ENCODE measurements at regions not wholly inside any gene's neighbourhood (a gene's known extent, or its start where the extent isn't known, plus 50 kb on each side); places are given as distances from the start of the nearest gene placed in this dataset.
"Not testable (repeated sequence)": the region's sequence is repeated elsewhere in the genome, so short reads cannot be mapped to it uniquely, and the experiment has no call there.

DNA sequence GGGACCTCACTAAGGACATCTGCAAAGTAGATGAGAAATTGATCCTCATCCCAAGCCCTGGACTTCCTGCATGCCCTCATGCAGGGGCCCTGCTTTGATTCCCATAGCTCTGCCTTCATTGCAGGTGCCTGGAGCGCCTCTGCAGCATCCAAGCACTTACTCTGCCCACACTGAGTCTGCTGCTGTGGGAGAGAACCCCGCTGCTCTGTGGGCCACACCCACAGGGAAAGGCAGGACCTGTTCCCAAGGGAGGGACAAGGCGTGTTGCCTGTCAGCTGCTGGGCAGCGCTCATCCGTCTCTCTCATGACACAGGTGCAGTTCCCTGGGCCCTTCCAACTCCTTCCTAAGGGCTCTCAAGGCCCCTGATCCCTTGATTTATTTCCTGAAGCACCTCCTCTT lies 266.8 kb upstream of the SMIM21 start:
- Mint-ChIP-seq H3K36me3 (no peaks in the 10 kb centered on the region), H3K4me3 (no peak overlapping the region), H3K9me3 (no peaks in the 10 kb centered on the region), H3K27me3 (no peaks in the 10 kb centered on the region), H3K4me1 (ENCODE audit: low read depth in 2 of 2) (no peaks in the 10 kb centered on the region), H3K27ac (no peak overlapping the region)
- ATAC-seq: no peak
- DNase-seq (ENCODE audit: low spot score): no peak

DNA sequence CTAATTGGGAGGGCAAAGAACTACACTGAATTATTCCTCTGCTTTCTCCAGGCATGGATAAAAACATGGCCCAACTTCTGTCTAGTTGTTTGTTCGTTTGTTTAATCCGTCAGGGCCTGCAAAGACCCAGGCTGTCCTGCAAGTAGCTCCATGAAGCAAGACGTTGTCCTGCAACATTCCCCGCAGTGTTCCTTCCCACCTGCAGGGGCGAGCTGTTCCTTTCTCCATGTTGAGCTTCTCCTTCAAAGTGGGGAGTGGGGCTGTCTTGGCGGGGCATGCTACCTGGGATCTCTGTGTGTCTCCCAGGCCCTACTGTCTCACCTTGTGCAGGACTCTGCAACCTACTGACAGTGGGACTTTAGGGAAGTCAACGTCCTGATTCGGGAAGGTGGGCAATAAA lies 264.0 kb upstream of the SMIM21 start:
- Mint-ChIP-seq H3K27ac (no peak overlapping the region), H3K4me3 (no peak overlapping the region), H3K36me3 (no peaks in the 10 kb centered on the region), H3K4me1 (ENCODE audit: low read depth in 2 of 2) (no peaks in the 10 kb centered on the region), H3K9me3 (no peaks in the 10 kb centered on the region), H3K27me3 (no peaks in the 10 kb centered on the region)
- DNase-seq (ENCODE audit: low spot score) (no peak), ATAC-seq (no peak)

DNA sequence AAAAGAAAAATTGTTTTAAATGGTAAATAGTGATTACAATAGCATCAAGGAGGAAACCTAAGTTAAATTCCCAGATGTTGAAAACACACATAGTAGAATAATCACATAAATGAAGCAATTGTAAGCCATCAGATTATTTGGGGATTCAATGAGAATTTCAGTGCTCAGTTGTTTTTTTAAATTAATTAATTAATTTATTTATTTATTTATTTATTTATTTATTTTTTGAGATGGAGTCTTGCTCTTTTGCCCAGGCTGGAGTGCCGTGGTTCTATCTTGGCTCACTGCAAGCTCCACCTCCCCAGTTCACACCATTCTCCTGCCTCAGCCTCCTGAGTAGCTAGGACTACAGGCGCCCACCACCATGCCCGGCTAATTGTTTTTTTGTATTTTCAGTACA lies 262.8 kb upstream of the SMIM21 start:
- not testable (repeated sequence) for H3K9me3 Mint-ChIP-seq

DNA sequence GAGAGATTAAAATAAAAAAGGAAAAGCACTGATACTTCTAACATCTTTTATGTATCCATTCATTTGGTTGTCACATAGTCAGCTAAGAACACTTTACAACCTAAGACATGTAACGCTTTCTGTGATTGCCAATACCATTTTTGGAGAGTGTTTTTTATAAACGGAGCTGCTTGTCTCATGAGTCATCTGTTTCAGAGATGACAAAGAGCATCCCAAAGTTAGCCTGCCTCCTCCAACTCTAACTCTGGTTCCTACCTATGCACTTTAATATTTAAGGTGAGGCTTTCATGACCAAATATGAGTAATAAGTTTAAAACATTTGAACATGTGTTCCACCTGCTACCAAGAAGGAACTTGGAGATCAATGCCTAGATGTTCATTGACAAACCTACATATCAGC lies 260.1 kb upstream of the SMIM21 start:
- H3K4me3 Mint-ChIP-seq: no peak overlapping the region
- peaks cover 2 to 9% of the 10 kb centered on the region in 2 donors for H3K27me3 Mint-ChIP-seq

More for the DNA sequence above, 262.8 kb upstream of the SMIM21 start:
- not testable (repeated sequence) for ATAC-seq; H3K4me3 Mint-ChIP-seq; DNase-seq (ENCODE audit: low spot score); H3K27me3 Mint-ChIP-seq; H3K27ac Mint-ChIP-seq; H3K36me3 Mint-ChIP-seq; H3K4me1 Mint-ChIP-seq (ENCODE audit: low read depth in 2 of 2)

DNA sequence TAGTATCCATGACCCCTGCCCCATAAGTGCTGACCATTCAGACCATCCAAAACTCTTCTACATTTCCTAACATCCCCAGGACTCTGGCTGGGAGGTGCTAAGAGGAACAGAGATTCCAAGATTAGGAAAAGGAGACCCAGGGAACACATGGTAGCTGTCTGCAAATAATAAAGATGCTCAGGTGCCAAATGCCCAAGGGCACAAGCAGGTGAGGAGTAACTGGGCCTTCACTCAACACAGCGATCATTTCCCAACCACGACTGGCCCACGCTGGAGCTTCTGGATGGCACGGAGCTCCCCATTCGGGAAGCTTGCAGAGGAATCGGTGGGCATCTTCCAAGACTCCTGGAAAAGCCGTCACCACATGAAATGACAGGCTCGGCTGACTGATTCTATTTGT lies 255.9 kb upstream of the SMIM21 start:
- no peak for DNase-seq (ENCODE audit: low spot score)
- Mint-ChIP-seq H3K27me3 (peaks cover 5 to 23% of the 10 kb centered on the region in 2 donors), H3K36me3 (no peaks in the 10 kb centered on the region), H3K4me1 (ENCODE audit: low read depth in 2 of 2) (no peaks in the 10 kb centered on the region), H3K9me3 (no peaks in the 10 kb centered on the region), H3K4me3 (no peak overlapping the region), H3K27ac (no peak overlapping the region)
- ATAC-seq: no peak

More for the DNA sequence above, 260.1 kb upstream of the SMIM21 start:
- ATAC-seq (no peak), DNase-seq (ENCODE audit: low spot score) (no peak)
- no peaks in the 10 kb centered on the region for H3K36me3 Mint-ChIP-seq
- no peaks in the 10 kb centered on the region for H3K9me3 Mint-ChIP-seq
- no peak overlapping the region for H3K27ac Mint-ChIP-seq
- no peaks in the 10 kb centered on the region for H3K4me1 Mint-ChIP-seq (ENCODE audit: low read depth in 2 of 2)

DNA sequence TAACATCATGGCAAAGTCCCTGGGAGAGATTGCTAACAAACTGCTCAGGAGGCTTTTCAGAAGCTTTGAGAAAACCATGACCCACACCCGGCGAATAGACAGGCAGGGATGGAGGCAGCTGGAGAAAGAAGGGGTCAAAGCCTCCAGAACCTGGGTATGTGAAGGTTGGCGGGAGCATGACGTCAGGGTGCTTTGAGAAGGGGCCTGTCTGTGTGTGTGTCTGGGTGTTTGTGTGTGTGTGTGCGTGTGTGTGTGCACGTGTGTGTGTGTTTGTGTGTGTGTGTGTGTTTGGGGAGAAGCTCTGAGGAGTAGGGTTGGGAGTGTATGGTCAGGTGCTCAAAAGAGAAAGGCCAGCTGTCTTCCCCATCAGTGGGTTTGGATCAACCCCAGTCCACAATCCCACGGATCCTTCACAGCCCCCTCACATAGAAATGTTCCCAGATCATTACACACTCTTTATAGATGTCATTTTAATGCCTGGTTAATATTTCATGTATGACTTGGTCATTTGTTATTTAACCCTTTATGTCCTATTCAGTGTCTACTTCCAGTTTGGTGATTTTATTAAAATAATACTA lies 254.1 kb upstream of the SMIM21 start:
- Mint-ChIP-seq H3K27me3 (peaks cover 5 to 24% of the 10 kb centered on the region in 2 donors), H3K4me1 (ENCODE audit: low read depth in 2 of 2) (no peaks in the 10 kb centered on the region), H3K4me3 (no peak overlapping the region), H3K27ac (no peak overlapping the region), H3K36me3 (no peaks in the 10 kb centered on the region), H3K9me3 (no peaks in the 10 kb centered on the region)
- DNase-seq (ENCODE audit: low spot score) (no peak), ATAC-seq (no peak)

DNA sequence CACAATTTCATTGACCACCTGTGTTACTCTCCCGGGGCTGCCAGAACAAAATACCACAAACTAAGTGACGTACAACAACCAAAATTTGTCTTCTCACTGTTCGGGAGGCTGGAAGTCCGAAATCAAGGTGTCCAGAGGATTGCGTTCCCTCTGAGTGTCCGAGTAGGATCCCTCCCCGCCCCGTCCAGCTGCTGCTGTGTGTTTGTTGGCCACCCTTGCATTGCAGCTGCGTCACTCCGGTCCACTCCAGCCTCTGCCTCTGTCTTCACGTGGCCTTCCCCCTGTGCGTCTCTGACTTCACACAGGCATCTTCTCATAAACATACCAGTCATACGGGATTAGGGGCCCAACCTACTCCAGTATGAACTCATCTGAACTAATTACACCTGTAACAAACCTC lies 251.8 kb upstream of the SMIM21 start:
- Mint-ChIP-seq H3K27ac (no peak overlapping the region), H3K27me3 (peaks cover 6 to 23% of the 10 kb centered on the region in 2 donors), H3K9me3 (no peaks in the 10 kb centered on the region), H3K36me3 (no peaks in the 10 kb centered on the region), H3K4me3 (no peak overlapping the region), H3K4me1 (ENCODE audit: low read depth in 2 of 2) (no peaks in the 10 kb centered on the region)
- ATAC-seq: no peak
- DNase-seq (ENCODE audit: low spot score): no peak

DNA sequence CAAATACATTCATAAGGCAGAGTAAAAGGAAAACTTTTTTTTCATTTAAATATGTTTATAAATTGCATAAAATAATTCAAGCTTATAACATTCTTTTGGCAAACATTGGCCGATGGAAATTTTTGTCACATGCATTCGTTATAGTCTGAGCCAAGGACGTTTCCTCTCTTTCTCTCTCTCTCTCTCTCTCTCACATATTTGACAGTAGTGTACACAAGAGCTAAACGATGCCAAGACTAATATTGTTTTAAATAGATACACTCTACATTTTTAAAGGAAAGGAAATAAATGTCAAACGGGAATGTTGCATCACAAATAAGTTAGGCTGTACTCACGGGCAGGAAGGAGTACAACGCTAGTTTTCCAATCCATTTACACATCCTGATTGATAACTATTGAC lies 251.1 kb upstream of the SMIM21 start:
- no peak for DNase-seq (ENCODE audit: low spot score)
- no peaks in the 10 kb centered on the region for H3K9me3 Mint-ChIP-seq
- H3K27me3 Mint-ChIP-seq: peaks cover 7 to 23% of the 10 kb centered on the region in 2 donors
- H3K4me3 Mint-ChIP-seq: no peak overlapping the region
- no peak overlapping the region for H3K27ac Mint-ChIP-seq
- H3K4me1 Mint-ChIP-seq (ENCODE audit: low read depth in 2 of 2): no peaks in the 10 kb centered on the region
- no peak for ATAC-seq
- no peaks in the 10 kb centered on the region for H3K36me3 Mint-ChIP-seq

DNA sequence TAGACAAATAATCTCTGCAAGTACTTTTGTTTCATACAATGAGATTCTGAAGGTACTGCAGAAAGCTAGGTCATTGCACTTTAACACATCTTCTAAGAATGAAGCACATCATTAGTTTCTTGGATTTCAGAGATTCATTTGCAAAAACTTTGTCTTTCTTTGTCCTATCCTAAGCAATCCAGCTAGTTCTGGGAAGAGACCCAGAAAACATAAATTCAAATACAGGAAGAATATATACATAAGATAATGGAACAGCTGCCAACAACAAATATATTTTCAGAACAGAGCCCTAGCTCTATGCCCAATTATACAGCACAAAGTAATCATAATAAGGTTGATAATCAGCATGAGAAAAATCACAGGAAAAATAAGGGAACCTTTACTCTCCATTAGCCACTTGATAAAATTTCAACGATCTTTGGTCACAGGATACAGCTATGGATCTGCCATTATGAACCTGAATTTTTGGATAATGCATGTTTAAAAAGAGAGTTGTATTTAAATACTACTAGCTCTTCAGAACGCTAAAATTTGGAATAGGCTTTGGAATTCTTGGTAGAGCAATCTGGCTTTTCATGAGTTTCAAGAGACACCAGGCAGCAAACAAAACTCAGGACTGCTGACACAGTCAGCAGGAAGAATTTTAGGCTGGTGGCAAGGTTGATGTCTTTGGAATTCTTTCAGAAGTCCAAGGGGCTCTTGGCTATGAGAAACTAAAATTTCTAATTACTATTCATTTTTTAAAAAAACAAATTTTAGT lies 250.4 kb upstream of the SMIM21 start:
- Mint-ChIP-seq H3K36me3 (no peaks in the 10 kb centered on the region), H3K27ac (no peak overlapping the region), H3K27me3 (peaks cover 7 to 27% of the 10 kb centered on the region in 2 donors), H3K4me3 (no peak overlapping the region), H3K9me3 (no peaks in the 10 kb centered on the region), H3K4me1 (ENCODE audit: low read depth in 2 of 2) (no peaks in the 10 kb centered on the region)
- ATAC-seq (no peak), DNase-seq (ENCODE audit: low spot score) (no peak)

DNA sequence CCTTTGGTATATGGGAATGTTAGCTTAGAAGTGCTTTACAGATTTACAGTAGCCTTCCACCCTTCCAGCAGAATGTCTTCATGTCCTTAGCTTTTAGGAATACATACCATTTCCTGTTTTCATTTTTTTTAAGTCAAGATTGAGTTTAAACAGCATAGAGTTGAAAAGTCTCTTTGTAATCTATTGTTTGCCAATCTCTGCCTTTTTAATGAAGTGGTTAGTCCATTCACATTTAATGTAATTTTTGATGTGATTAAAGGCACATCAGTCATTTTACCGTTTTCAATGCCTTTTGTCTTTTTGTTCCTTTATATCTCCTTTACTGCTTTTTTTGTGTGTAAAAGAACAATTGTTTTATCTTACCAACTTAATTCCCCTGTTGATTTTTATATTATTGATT lies 233.4 kb upstream of the SMIM21 start:
- ATAC-seq: no peak
- Mint-ChIP-seq H3K4me1 (ENCODE audit: low read depth in 2 of 2) (peaks cover 4 to 5% of the 10 kb centered on the region in 2 donors), H3K36me3 (peaks cover 6% of the 10 kb centered on the region), H3K4me3 (no peak overlapping the region), H3K27me3 (peaks cover 6 to 7% of the 10 kb centered on the region in 2 donors), H3K27ac (no peak overlapping the region), H3K9me3 (peaks cover 11% of the 10 kb centered on the region)
- DNase-seq (ENCODE audit: low spot score): no peak

DNA sequence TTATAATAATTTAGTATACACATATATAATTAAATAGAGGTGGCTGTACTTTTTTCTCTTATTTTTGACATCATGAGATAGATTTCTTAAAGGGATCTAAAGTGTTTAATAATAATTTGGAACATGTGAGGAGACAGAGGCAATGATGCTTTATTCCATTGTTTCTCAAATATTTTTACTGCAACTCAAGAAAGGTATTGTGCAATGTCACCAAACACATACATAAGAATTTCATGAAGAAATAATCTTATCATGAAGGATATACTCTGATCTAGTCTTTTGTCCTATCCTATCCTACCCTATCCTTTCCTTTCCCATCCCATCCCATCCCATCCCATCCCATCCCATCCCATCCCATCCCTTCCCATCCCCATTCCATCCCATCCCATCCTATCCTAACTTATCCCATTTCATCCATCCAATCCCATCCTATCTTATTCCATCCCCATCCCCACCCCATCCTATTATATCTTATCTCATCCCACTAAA lies 232.1 kb upstream of the SMIM21 start:
- Mint-ChIP-seq H3K36me3 (peaks cover 6% of the 10 kb centered on the region), H3K4me1 (ENCODE audit: low read depth in 2 of 2) (peaks cover 4 to 5% of the 10 kb centered on the region in 2 donors), H3K9me3 (peaks cover 11% of the 10 kb centered on the region), H3K27ac (no peak overlapping the region), H3K4me3 (no peak overlapping the region), H3K27me3 (peaks cover 6 to 7% of the 10 kb centered on the region in 2 donors)
- no peak for DNase-seq (ENCODE audit: low spot score)
- no peak for ATAC-seq

DNA sequence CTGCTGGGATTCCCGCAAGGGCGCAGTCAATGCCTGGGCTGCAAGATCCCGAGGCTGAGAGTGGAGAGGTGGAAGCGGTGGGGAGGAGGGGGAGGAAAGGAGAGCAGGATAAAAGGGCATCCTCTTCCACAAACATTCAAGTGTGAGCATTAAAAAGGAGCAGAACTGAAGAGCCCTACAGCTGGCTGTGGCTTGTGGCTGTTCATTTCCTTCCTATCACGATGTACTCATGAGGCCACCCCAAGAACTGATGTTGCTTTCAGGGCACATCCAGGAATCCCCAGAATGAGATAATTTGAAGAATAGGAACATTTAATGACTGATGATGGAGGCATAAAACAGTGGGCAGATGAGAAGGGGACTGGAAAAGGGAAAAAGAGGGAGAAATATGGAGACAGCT lies 230.8 kb upstream of the SMIM21 start:
- Mint-ChIP-seq H3K4me3 (no peak overlapping the region), H3K27ac (no peak overlapping the region), H3K4me1 (ENCODE audit: low read depth in 2 of 2) (peaks cover 4 to 5% of the 10 kb centered on the region in 2 donors), H3K9me3 (peaks cover 11% of the 10 kb centered on the region), H3K27me3 (peaks cover 6 to 7% of the 10 kb centered on the region in 2 donors), H3K36me3 (peaks cover 6% of the 10 kb centered on the region)
- ATAC-seq: no peak
- DNase-seq (ENCODE audit: low spot score): no peak

DNA sequence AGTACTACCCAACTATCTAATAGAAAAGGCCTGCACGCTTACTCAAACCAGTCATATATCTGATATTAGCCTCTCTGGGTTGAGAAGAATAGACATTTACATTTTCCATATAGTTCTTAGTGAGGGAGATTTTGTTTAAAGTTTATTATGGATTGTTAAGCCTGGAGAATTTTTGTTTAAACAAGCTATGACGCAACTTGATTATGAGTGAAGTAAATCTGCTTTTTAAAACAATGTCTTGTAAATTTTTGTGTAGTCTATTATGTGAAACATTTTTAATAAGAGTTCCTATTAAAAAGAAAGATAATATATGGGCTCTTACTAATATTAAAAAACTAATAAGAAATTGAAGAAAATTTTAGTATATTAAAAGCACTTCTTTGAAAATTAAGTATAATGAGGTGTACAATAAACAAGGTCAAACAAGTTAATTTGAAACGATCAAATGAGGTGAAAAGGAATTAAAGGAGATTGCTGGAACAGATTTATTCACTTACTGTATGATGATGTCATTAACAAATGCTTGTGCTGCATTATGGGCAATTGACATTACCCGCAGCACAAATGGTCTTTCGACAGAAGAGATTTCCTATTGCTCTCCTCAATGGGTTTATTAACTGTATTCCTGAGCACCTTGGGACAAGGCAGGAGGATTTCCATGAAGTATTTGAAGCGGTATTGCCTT lies 229.2 kb upstream of the SMIM21 start:
- DNase-seq (ENCODE audit: low spot score) (no peak), ATAC-seq (no peak)
- H3K9me3 Mint-ChIP-seq: peaks cover 11% of the 10 kb centered on the region
- H3K4me1 Mint-ChIP-seq (ENCODE audit: low read depth in 2 of 2): peaks cover 4 to 5% of the 10 kb centered on the region in 2 donors
- peaks cover under 1 to 6% of the 10 kb centered on the region in 2 donors for H3K27me3 Mint-ChIP-seq
- H3K4me3 Mint-ChIP-seq: no peak overlapping the region
- H3K36me3 Mint-ChIP-seq: peaks cover under 1% of the 10 kb centered on the region
- no peak overlapping the region for H3K27ac Mint-ChIP-seq

DNA sequence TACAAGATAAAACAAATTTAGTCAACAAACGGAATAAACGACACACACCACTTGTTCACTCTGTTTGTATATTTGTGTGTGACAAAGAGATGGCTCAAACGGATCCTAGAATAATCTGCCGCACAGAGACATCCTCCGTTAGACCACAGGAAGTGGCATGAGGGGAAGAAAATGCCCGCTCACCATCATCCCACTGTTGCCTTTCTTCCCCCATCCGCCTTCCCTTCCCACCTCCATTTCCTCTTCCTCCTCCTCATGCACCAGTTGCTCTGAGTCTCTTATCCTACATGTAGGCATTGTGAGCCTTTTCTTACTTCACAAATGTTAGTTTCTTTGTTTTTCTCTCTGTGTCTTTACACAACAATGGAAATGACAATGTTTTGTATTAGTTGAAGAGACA lies 228.5 kb upstream of the SMIM21 start:
- ATAC-seq (no peak), DNase-seq (ENCODE audit: low spot score) (no peak)
- peaks cover 2 to 9% of the 10 kb centered on the region in 2 donors for H3K27me3 Mint-ChIP-seq
- peaks cover 10% of the 10 kb centered on the region for H3K9me3 Mint-ChIP-seq
- H3K4me1 Mint-ChIP-seq (ENCODE audit: low read depth in 2 of 2): peaks cover 4 to 5% of the 10 kb centered on the region in 2 donors
- H3K27ac Mint-ChIP-seq: no peak overlapping the region
- H3K4me3 Mint-ChIP-seq: no peak overlapping the region
- no peaks in the 10 kb centered on the region for H3K36me3 Mint-ChIP-seq
